ENCODE measurements at regions not wholly inside any gene's neighbourhood (a gene's known extent, or its start where the extent isn't known, plus 50 kb on each side); places are given as distances from the start of the nearest gene placed in this dataset.

DNA sequence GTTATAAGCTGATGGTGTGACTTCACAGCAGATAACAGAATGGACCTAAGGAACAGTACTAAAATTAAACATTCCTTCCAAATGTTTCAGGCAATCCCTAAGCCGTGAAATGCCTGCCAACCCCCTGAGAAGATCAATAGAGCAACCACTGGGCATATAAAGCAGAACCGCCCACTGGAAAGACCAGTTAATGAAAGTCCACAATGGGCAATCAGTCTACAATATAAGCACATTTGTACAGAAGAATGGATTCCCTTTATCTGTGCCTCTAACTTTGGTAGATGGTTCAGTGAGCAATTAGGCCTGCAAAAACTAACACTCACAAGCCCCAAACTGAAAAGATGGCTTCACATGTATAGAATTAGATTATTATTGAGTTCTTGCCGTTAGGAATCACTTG, 286.6 kb downstream of the UBE3D start:
- H3K4me3 Mint-ChIP-seq = peak overlapping the region; percentile 6
- H3K27ac Mint-ChIP-seq (ENCODE audit: unreplicated experiment) = no peak overlapping the region
- no peak for DNase-seq (ENCODE audit: low read depth, low spot score)
- no peaks in the 10 kb centered on the region for H3K9me3 Mint-ChIP-seq
- no peaks in the 10 kb centered on the region for H3K36me3 Mint-ChIP-seq (ENCODE audit: low read depth)
- peaks cover 29% of the 10 kb centered on the region for H3K4me1 Mint-ChIP-seq
- TF ChIP-seq, protein P1, sequence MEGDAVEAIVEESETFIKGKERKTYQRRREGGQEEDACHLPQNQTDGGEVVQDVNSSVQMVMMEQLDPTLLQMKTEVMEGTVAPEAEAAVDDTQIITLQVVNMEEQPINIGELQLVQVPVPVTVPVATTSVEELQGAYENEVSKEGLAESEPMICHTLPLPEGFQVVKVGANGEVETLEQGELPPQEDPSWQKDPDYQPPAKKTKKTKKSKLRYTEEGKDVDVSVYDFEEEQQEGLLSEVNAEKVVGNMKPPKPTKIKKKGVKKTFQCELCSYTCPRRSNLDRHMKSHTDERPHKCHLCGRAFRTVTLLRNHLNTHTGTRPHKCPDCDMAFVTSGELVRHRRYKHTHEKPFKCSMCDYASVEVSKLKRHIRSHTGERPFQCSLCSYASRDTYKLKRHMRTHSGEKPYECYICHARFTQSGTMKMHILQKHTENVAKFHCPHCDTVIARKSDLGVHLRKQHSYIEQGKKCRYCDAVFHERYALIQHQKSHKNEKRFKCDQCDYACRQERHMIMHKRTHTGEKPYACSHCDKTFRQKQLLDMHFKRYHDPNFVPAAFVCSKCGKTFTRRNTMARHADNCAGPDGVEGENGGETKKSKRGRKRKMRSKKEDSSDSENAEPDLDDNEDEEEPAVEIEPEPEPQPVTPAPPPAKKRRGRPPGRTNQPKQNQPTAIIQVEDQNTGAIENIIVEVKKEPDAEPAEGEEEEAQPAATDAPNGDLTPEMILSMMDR (conservative IDR thresholded peaks at IDR 0.05) = no peak
- no peaks in the 10 kb centered on the region for H3K27me3 Mint-ChIP-seq (ENCODE audit: low read depth)

GRCh38 chr6:82780334-82780733, 285.3 kb downstream of the UBE3D start:
- no peak for DNase-seq (ENCODE audit: low read depth, low spot score)
- H3K9me3 Mint-ChIP-seq = no peaks in the 10 kb centered on the region
- no peaks in the 10 kb centered on the region for H3K27me3 Mint-ChIP-seq (ENCODE audit: low read depth)
- no peak overlapping the region for H3K27ac Mint-ChIP-seq (ENCODE audit: unreplicated experiment)
- no peak overlapping the region for H3K4me3 Mint-ChIP-seq
- peaks cover 29% of the 10 kb centered on the region for H3K4me1 Mint-ChIP-seq
- no peaks in the 10 kb centered on the region for H3K36me3 Mint-ChIP-seq (ENCODE audit: low read depth)
- TF ChIP-seq, protein P1 (conservative IDR thresholded peaks at IDR 0.05) = no peak

DNA sequence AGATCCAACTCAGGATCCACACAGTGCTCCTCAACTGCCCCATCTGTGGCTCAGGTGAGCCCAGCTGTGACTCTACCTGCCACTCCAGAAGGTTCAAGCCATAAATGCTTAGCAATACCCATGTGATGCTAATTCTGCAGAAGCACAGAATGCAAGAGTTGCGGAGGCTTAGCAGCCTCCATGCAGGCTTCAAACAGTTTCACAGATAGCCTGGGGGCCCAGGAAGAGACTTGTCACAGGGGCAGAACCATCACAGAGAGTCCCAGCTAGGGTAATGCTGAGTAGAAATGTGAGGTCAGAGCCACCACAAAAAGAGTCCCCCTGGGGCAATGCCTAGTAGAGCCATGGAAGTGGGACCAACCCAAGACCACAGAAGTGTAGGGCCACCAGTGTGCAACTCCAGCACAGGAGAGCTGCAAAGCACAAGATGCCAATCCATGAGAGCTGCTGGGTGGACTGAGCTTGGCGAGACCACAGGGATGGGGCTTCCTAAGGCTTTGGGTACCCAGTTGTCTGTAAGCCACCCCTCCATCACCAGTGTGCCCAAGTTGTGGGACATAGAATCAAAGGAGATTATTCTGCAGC, 283.9 kb downstream of the UBE3D start:
- H3K27me3 Mint-ChIP-seq (ENCODE audit: low read depth) = no peaks in the 10 kb centered on the region
- no peak overlapping the region for H3K4me3 Mint-ChIP-seq
- DNase-seq (ENCODE audit: low read depth, low spot score) = no peak
- TF ChIP-seq, protein P1 (conservative IDR thresholded peaks at IDR 0.05) = no peak
- H3K27ac Mint-ChIP-seq (ENCODE audit: unreplicated experiment) = no peak overlapping the region
- no peaks in the 10 kb centered on the region for H3K36me3 Mint-ChIP-seq (ENCODE audit: low read depth)
- H3K4me1 Mint-ChIP-seq = peaks cover 29% of the 10 kb centered on the region
- no peaks in the 10 kb centered on the region for H3K9me3 Mint-ChIP-seq

GRCh38 chr6:82783587-82784236, 281.9 kb downstream of the UBE3D start:
- TF ChIP-seq, protein P1 (conservative IDR thresholded peaks at IDR 0.05) = peak; percentile 60
- Mint-ChIP-seq H3K4me1 (peaks cover 22% of the 10 kb centered on the region), H3K27ac (ENCODE audit: unreplicated experiment) (no peak overlapping the region), H3K27me3 (ENCODE audit: low read depth) (no peaks in the 10 kb centered on the region), H3K9me3 (no peaks in the 10 kb centered on the region), H3K36me3 (ENCODE audit: low read depth) (no peaks in the 10 kb centered on the region), H3K4me3 (no peak overlapping the region)
- DNase-seq (ENCODE audit: low read depth, low spot score) = no peak

- TF ChIP-seq, protein P1 (conservative IDR thresholded peaks at IDR 0.05) = no peak
- peaks cover 7% of the 10 kb centered on the region for H3K4me1 Mint-ChIP-seq
- H3K27ac Mint-ChIP-seq (ENCODE audit: unreplicated experiment) = no peak overlapping the region
- no peak for DNase-seq (ENCODE audit: low read depth, low spot score)
- no peaks in the 10 kb centered on the region for H3K27me3 Mint-ChIP-seq (ENCODE audit: low read depth)
- no peak overlapping the region for H3K4me3 Mint-ChIP-seq
- H3K36me3 Mint-ChIP-seq (ENCODE audit: low read depth) = peaks cover 2% of the 10 kb centered on the region
- H3K9me3 Mint-ChIP-seq = peaks cover 3% of the 10 kb centered on the region
Measured at GRCh38 chr6:82785206-82785605, 280.4 kb downstream of the UBE3D start.

Measured in neural crest cell (in vitro differentiated cells).